ENCODE measurements at regions not wholly inside any gene's neighbourhood (a gene's known extent, or its start where the extent isn't known, plus 50 kb on each side); places are given as distances from the start of the nearest gene placed in this dataset.

- peak; percentile 17 for DNase-seq (ENCODE audit: low spot score)
Observed at GRCh38 chr2:64338910-64339500, 115.0 kb upstream of the LGALSL start.

- DNase-seq (ENCODE audit: low spot score): no peak
Observed at GRCh38 chr2:64341461-64341860, 112.5 kb upstream of the LGALSL start.

- no peak for DNase-seq (ENCODE audit: low spot score)
Observed at GRCh38 chr2:64342195-64343099, 111.5 kb upstream of the LGALSL start.

- DNase-seq (ENCODE audit: low spot score): no peak
Observed at GRCh38 chr2:64344999-64345576, 108.9 kb upstream of the LGALSL start.

GRCh38 chr2:64345998-64346397, 108.0 kb upstream of the LGALSL start:
- DNase-seq (ENCODE audit: low spot score): no peak

DNA sequence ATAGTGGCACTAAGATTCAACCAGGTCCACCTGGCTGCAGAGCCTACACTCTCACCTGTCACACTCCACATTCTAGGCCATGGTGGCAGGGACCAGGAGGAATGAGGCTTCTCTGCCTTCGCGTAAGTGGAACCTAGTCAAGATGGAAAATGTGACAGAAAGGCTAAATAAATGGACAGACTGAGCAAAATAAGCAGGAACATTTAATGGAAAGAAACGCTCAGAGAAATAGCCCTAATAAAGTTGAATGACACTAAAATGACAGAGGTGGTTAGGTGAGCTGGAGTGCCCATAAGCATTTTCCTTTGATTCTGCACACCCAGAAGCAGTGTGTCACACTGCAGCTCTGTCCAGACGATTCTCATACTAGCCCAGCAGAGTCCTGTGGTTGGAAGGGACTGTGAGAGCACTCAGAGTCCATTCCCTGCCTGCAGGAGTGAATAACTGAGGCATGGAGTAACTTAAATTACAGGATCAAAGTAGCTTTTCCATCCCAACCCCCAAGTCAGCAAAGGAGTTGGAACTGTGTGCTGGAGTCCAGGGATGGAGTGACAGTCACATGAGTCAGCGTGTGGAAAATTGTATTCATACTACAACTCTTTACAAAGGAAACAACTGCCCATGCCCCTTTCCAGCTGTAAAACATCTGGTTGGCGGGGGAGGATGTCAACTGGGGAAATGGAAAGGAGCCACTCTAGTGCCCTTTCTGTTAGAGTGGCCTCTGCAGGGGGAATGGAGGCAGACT, 105.4 kb upstream of the LGALSL start:
- no peak for DNase-seq (ENCODE audit: low spot score)

- no peak for DNase-seq (ENCODE audit: low spot score)
Observed at GRCh38 chr2:64349131-64349530, 104.8 kb upstream of the LGALSL start.

DNA sequence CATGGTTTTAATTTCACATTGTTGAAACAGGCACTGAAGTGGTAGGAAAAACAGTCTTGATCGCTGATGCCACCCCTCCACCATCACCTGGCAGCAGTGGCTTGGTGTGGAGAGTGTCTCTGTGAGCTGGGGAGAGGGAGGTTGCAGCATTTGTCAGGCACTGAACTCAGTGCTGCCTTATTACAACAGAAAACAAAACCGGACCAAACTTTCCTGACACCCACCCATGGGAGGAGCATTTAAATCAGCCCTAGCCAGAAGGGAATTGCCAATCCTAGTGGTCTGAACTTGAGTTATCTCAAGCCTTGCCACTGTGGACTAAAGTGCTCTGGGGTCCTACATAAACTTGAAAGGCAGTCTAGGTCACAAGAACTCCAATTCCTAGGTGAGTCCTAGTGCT, 103.0 kb upstream of the LGALSL start:
- no peak for DNase-seq (ENCODE audit: low spot score)

GRCh38 chr2:64352292-64352691, 101.7 kb upstream of the LGALSL start:
- peak; percentile 47 for DNase-seq (ENCODE audit: low spot score)

- peak; percentile 71 for DNase-seq (ENCODE audit: low spot score)
Observed at GRCh38 chr2:64354857-64355680, 98.9 kb upstream of the LGALSL start.

GRCh38 chr2:64356906-64357305, 97.1 kb upstream of the LGALSL start:
- DNase-seq (ENCODE audit: low spot score): no peak

DNA sequence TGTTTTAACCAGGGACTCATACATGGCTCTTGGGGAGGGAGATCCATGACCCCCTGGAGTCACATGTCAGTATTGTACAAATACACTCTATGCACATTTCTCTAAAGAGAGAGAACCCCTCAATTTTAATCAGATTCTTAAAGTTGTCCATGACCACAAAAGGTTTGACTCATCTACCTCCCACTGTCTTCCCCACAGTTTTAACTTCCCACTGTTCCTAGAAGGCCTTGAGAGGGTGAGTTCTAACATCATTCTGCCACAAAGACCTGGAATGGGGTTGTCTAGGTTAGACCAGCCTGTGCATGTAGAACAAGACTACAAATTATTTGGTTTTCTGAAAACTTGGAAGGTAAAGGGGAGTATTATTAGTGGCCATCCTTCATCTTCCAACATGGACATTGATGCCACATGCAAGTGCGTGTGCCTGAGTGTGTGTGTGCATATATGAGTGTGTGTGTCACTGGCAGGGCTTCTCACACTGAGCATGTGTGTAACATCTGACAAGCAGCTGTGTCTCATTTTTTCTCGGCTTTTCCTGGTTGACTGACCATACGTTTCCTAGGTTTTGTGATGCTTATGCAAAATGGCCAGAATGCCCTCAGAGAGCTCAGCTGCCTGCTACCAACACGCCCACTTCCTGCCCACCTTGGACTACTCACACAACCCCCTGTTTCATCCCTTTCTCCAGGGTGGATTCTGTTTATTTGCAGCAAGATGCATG, 94.6 kb upstream of the LGALSL start:
- DNase-seq (ENCODE audit: low spot score): no peak

DNA sequence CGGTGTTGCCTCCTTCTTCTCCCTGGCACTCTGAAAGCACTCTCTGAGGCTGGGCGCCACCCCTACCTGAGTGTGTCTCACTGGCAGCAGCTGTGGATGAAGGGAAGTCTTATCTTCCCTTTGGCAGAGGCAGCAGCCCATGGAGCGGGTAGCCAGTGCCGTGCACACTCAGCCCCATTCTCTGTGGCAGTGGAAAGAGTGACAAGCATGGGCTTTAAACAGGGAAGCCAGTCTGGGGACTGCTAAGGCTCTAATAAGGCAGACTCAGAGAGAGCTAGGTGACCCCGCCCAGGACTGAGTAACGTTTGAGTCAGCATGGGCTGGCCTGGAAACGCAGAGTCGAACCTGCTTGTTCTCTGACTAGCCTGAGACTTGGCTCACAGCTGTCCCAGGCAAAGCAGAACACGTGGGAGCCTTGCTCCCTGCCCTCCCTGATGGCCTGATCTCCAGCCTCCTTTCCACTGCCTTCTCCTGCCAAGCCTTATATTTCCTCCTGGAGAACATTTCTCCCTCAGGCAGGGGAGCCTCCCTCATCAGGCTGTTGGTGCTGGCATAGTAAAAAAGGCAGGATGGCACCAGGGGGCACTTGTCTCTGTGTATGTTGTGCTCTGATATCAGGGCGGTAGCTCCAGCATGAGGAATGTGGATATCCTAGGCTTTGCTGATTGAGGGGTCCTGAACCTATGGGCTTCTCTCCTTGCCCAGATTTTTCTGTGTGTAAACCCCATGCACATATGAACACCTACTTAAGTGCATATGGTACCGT, 93.9 kb upstream of the LGALSL start:
- DNase-seq (ENCODE audit: low spot score): peak; percentile 93

DNA sequence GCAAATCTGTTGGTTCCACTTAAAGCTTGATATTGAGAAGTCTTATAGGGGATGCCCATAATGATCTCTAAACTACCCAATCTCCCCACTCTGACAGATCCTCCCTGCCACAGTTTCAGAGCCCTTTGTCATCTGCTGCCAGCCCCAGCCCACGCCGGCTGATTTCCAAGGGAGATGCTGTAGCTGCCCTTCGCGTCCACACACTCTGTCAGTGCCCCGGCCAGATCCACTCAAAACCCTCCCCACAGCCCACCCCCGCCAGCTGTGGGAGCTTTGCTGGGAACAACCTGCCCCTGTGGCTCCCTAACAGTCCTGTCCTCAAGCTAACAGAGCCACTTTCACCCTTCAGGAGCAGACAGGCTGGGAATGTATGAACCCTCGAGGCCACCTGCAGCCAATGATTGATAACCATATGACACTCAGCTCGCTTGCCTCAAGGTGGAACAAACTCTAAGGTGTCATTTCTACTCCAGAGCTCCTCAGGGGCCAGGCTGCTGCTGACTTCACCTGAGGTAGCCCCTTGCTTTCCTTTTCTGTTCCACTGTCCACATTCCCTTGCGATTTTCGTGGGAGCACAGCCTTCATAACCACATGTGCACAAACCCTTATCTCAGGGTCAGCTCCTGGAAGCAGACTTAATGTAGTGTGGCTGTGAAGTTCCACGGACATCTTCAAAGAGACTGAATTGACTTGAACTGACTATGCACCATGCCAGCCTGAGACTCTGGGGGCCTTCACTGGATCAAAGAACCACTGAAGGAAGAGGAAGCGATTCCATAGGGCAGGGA, 92.6 kb upstream of the LGALSL start:
- no peak for DNase-seq (ENCODE audit: low spot score)

DNA sequence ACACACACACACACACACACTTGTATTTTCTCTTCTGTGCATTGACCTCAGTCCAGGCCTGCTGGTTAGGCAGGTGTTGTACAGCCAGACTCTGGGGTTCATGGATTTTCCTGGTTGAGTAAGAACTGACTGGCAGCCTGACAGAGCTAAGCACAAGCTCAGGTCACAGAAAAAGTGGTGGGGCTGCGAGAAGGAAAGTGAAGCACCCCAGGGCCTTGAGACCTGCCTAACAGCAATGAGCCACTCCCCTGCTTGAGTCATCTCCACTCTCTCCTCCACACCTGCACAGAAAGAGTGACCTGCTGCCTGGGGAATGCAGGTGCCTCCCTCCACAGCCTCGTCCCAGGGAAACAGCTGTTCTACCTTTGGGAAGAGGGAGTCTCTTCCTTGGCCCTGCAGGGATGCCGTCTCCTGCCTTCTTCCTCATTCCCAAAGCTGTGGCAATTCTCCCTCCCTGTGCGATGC, 91.4 kb upstream of the LGALSL start:
- peak; percentile 85 for DNase-seq (ENCODE audit: low spot score)

DNA sequence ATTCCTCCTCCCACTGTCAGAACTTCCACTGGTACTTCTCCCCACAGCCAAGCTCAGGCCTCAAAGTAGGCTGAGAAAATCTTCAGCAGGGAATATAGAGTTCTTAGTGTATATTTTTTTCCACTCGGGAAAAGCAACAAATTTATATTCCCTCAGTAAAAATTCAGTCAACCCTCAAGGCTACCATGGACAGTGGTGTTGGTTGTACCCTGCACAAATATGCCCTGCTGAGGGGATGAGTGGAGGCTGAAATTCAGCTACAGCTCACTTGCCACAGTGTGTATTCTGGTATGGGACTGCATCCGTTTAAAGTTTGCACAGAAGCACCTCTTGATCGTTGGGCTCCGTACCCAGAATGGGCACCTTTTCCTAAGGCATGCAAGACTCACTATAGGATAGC, 90.8 kb upstream of the LGALSL start:
- no peak for DNase-seq (ENCODE audit: low spot score)

DNA sequence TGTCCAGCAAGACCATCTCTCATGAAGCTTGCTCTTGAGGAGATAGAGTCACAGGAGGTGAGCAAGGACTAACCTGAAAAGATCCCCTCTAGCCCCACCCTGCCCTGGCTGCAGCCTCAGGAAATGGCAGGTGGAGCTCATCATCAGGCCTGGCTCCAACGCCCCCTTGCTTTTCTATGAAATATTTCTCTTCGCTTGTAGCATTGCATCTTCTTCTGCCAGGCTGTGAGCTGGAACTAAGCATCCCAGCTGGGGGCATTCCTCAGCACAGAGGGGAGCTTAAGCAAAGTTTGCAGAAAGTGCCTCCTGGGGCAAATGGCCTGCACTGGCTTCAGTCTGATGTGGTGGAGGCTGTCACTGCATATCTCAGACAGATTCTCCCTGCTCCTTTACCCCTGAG, 90.1 kb upstream of the LGALSL start:
- DNase-seq (ENCODE audit: low spot score): no peak

DNA sequence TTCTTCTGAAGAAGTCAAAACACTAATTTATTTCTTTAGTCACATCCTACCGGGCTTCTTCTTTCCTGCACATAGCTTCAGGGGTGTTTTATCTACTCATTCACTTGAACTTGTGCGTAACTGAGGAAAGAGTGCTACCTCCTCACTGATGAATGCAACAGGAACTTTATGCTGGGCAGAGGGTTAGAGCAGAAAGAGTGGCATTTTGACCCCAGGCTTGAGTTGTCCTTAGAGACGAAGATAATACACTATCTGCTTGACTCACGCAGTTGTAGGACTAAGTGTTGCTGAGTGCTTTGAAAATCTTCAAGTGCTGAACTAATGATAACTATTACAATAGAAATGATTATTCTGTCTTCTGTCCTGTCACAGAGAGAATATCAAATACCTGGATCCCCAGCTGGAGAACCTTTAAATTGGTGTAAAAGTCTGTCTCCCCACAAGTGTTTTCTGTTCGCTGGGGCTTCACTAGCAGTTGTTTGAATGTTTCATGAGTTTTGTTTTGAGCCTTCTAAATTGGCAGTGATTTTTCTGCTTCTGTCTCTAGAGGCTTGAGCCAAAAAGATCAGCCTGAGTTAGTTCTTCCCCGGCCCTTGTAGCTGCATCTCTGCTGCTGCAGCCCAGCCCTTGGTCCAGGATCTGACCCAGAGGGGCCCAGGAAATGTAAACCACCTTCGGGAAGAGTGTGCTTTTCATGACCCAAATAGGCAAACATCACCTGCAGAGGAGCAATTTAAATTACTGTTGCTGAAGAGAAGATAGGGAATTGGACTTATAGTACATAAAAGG, 86.3 kb upstream of the LGALSL start:
- no peak for DNase-seq (ENCODE audit: low spot score)
